MM.1S (cell line): ENCODE measurements at regions not wholly inside any gene's neighbourhood (a gene's known extent, or its start where the extent isn't known, plus 50 kb on each side); places are given as distances from the start of the nearest gene placed in this dataset.

ENCODE experiments used
- DNase-seq: peaks from one replicate; pipeline ENCODE4 v3.0.0-alpha.2; 2015
- H2AFZ ChIP-seq: fragments of 300-600 bp; sonication (generic); 2 replicates; pipeline ENCODE4 v1.6.0; 2016; ENCODE audit warnings: antibody characterized with exemption, low read length
- H3F3A ChIP-seq: fragments of 300-600 bp; sonication (generic); 2 replicates; pipeline ENCODE4 v1.6.1; 2016; ENCODE audit warnings: mild to moderate bottlenecking, antibody characterized with exemption, low read length, moderate library complexity, mixed read lengths; ENCODE audit not compliant: insufficient read depth
- H3K27ac ChIP-seq: fragments of 300-600 bp; sonication (generic); 2 replicates; pipeline ENCODE4 v1.5.1; 2016; ENCODE audit warnings: mild to moderate bottlenecking, low read length
- H3K27me3 ChIP-seq: fragments of 300-600 bp; sonication (generic); replicated peaks from 2 replicates; pipeline ENCODE4 v1.6.0; 2016; ENCODE audit warnings: low read length; ENCODE audit not compliant: insufficient read depth
- H3K36me3 ChIP-seq: fragments of 300-600 bp; sonication (generic); replicated peaks from 2 replicates; pipeline ENCODE4 v1.6.1; 2016; ENCODE audit warnings: mild to moderate bottlenecking, low read length, mixed read lengths; ENCODE audit not compliant: insufficient read depth
- H3K4me1 ChIP-seq: fragments of 300-600 bp; sonication (generic); 2 replicates; pipeline ENCODE4 v1.6.1; 2016; ENCODE audit warnings: low read length, mixed read lengths
- H3K4me2 ChIP-seq: fragments of 300-600 bp; sonication (generic); 2 replicates; pipeline ENCODE4 v1.6.0; 2016; ENCODE audit warnings: low read depth, low read length
- H3K4me3 ChIP-seq: fragments of 300-600 bp; sonication (generic); 2 replicates; pipeline ENCODE4 v1.5.1; 2016; ENCODE audit warnings: low read length, mixed read lengths
- H3K79me2 ChIP-seq: fragments of 300-600 bp; sonication (generic); 2 replicates; pipeline ENCODE4 v1.6.1; 2016; ENCODE audit warnings: mixed run types, low read length, mixed read lengths
- H3K9ac ChIP-seq: fragments of 300-600 bp; sonication (generic); 2 replicates; pipeline ENCODE4 v1.6.1; 2016; ENCODE audit warnings: low read length, mixed read lengths
- H3K9me2 ChIP-seq: fragments of 300-600 bp; sonication (generic); replicated peaks from 2 replicates; pipeline ENCODE4 v1.6.1; 2016; ENCODE audit warnings: mild to moderate bottlenecking, low read length, mixed read lengths; ENCODE audit not compliant: insufficient read depth
- H3K9me3 ChIP-seq: fragments of 300-600 bp; sonication (generic); replicated peaks from 2 replicates; pipeline ENCODE4 v1.6.1; 2016; ENCODE audit warnings: mild to moderate bottlenecking, low read length, mixed read lengths; ENCODE audit not compliant: insufficient read depth
- H4K20me1 ChIP-seq: fragments of 300-600 bp; sonication (generic); 2 replicates; pipeline ENCODE4 v1.6.1; 2016; ENCODE audit warnings: mild to moderate bottlenecking, low read length, moderate library complexity, mixed read lengths; ENCODE audit not compliant: insufficient read depth
- CTCF ChIP-seq: fragments of 300-600 bp; sonication (generic); IDR thresholded peaks from 2 replicates; pipeline ENCODE4 v1.5.1; 2016; ENCODE audit warnings: antibody characterized with exemption, low read length, mixed read lengths
- EZH2 ChIP-seq: fragments of 300-600 bp; sonication (generic); optimal IDR thresholded peaks from 2 replicates; pipeline ENCODE3; 2017; ENCODE audit warnings: low read depth, mild to moderate bottlenecking, antibody characterized with exemption, low read length, mixed read lengths
- EZH2phosphoT487 ChIP-seq: fragments of 300-600 bp; sonication (generic); IDR thresholded peaks from 2 replicates; pipeline ENCODE4 v1.6.1; 2018; ENCODE audit warnings: antibody characterized with exemption, low read length

GRCh38 chr15:70178335-70179084 lies 80.8 kb upstream of the TLE3 start:
- no peak overlapping the region for H3K9ac ChIP-seq

GRCh38 chr15:70172566-70173225 lies 75.0 kb upstream of the TLE3 start:
- H3K36me3 ChIP-seq, result no peaks in the 10 kb centered on the region
- H3K79me2 ChIP-seq, result no peaks in the 10 kb centered on the region
- no peaks in the 10 kb centered on the region for H3F3A ChIP-seq
- H3K4me2 ChIP-seq, result no peak overlapping the region
- no peaks in the 10 kb centered on the region for H3K4me1 ChIP-seq
- H3K27me3 ChIP-seq, result no peaks in the 10 kb centered on the region
- H3K9me3 ChIP-seq, result no peaks in the 10 kb centered on the region
- H3K27ac ChIP-seq, result no peak overlapping the region
- no peaks in the 10 kb centered on the region for H4K20me1 ChIP-seq
- H2AFZ ChIP-seq, result no peak overlapping the region
- H3K9me2 ChIP-seq, result no peaks in the 10 kb centered on the region
- H3K9ac ChIP-seq, result no peak overlapping the region
- TF ChIP-seq EZH2 (no peak), CTCF (0 out of 2 replicates have a peak, but pooled peaks have one; percentile 5)
- no peak for DNase-seq
- H3K4me3 ChIP-seq, result no peak overlapping the region

More at GRCh38 chr15:70178335-70179084, 80.8 kb upstream of the TLE3 start:
- no peaks in the 10 kb centered on the region for H3K36me3 ChIP-seq
- no peaks in the 10 kb centered on the region for H3K9me2 ChIP-seq
- no peak overlapping the region for H3K4me3 ChIP-seq
- DNase-seq, result no peak
- H4K20me1 ChIP-seq, result no peaks in the 10 kb centered on the region
- H3K9me3 ChIP-seq, result no peaks in the 10 kb centered on the region
- H2AFZ ChIP-seq, result no peak overlapping the region
- peaks cover 7% of the 10 kb centered on the region for H3K4me1 ChIP-seq
- H3K27me3 ChIP-seq, result no peaks in the 10 kb centered on the region
- H3K27ac ChIP-seq, result no peak overlapping the region
- no peaks in the 10 kb centered on the region for H3K79me2 ChIP-seq
- no peak overlapping the region for H3K4me2 ChIP-seq
- TF ChIP-seq CTCF (no peak), EZH2phosphoT487 (no peak), EZH2 (no peak)
- no peaks in the 10 kb centered on the region for H3F3A ChIP-seq

- H3F3A ChIP-seq, result no peaks in the 10 kb centered on the region
Observed at GRCh38 chr15:70172124-70172523, 74.4 kb upstream of the TLE3 start.

More at GRCh38 chr15:70172124-70172523, 74.4 kb upstream of the TLE3 start:
- no peaks in the 10 kb centered on the region for H4K20me1 ChIP-seq
- no peak overlapping the region for H3K9ac ChIP-seq
- H3K36me3 ChIP-seq, result no peaks in the 10 kb centered on the region
- no peak overlapping the region for H3K4me2 ChIP-seq
- H3K4me1 ChIP-seq, result no peaks in the 10 kb centered on the region
- H3K9me3 ChIP-seq, result no peaks in the 10 kb centered on the region
- no peak for TF ChIP-seq EZH2
- TF ChIP-seq CTCF, result no peak
- no peak for TF ChIP-seq EZH2phosphoT487
- H3K79me2 ChIP-seq, result no peaks in the 10 kb centered on the region
- DNase-seq, result no peak
- H3K27me3 ChIP-seq, result no peaks in the 10 kb centered on the region
- no peak overlapping the region for H2AFZ ChIP-seq
- H3K27ac ChIP-seq, result no peak overlapping the region
- no peak overlapping the region for H3K4me3 ChIP-seq
- no peaks in the 10 kb centered on the region for H3K9me2 ChIP-seq
